HEK293T (cell line): ENCODE measurements at regions not wholly inside any gene's neighbourhood (a gene's known extent, or its start where the extent isn't known, plus 50 kb on each side); places are given as distances from the start of the nearest gene placed in this dataset.

Experiments used
- ARNT ChIP-seq: fragments of 450-650 bp; IDR thresholded peaks from 2 replicates; pipeline ENCODE4 v1.6.1; 2017; ENCODE audit warnings: mild to moderate bottlenecking
- BHLHE40 ChIP-seq: fragments of 450-650 bp; IDR thresholded peaks from 2 replicates; pipeline ENCODE4 v1.6.1; 2016; ENCODE audit warnings: mild to moderate bottlenecking, moderate library complexity, borderline replicate concordance
- ELF4 ChIP-seq: fragments of 450-650 bp; IDR thresholded peaks from 2 replicates; pipeline ENCODE4 v1.6.1; 2017; ENCODE audit warnings: antibody characterized with exemption
- FOXK2 ChIP-seq: fragments of 450-650 bp; IDR thresholded peaks from 2 replicates; pipeline ENCODE4 v1.6.1; 2016; ENCODE audit warnings: mild to moderate bottlenecking
- FOXM1 ChIP-seq: fragments of 450-650 bp; IDR thresholded peaks from 2 replicates; pipeline ENCODE4 v1.6.1; 2017; ENCODE audit warnings: mild to moderate bottlenecking, borderline replicate concordance
- NFRKB ChIP-seq: fragments of 450-650 bp; IDR thresholded peaks from 2 replicates; pipeline ENCODE4 v1.6.1; 2016; ENCODE audit warnings: mild to moderate bottlenecking, moderate library complexity
- SP1 ChIP-seq: fragments of 450-650 bp; IDR thresholded peaks from 2 replicates; pipeline ENCODE4 v1.6.1; 2017
- SUZ12 ChIP-seq: fragments of 450-650 bp; IDR thresholded peaks from 2 replicates; pipeline ENCODE4 v1.6.1; 2016; ENCODE audit warnings: mild to moderate bottlenecking
- ZNF384 ChIP-seq: fragments of 450-650 bp; IDR thresholded peaks from 2 replicates; pipeline ENCODE4 v1.6.1; 2016
- TF ChIP-seq, protein P1 (sequence below): fragments of 450-650 bp; IDR thresholded peaks from 2 replicates; pipeline ENCODE4 v1.6.1; 2016

DNA sequence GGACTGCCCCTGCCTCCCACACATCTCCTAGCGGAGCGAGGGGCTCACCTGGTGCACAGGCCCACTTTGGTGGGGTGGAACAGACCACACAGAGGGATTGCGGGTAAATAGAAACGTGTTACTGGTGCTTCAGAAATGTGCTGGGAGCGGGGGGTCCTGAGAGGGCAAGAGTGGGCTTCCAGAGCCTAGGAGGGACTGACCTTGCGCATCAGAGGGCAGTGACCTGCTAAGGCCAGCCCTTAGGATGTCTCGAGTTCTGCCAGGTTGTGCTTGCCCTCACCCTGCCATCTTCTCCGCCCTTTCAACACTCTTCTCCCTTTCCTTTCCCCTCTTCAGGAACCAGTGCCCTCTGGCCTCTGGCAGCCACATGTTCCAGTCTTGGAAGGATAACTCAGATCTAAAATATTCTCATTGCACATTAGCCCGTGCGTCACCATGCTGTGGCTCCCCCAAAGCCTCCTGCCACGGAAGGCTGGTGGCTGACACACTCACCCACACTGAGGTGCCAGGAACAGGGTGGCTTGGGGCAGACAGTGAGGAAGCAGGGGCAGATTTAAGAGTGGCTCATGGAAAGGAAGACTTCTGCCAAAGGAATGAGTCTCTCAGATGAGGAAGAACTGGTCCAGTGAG lies 89.6 kb downstream of the MCFD2 start:
- TF ChIP-seq SUZ12: no peak
- no peak for TF ChIP-seq ZNF384
- TF ChIP-seq BHLHE40: no peak
- TF ChIP-seq, protein P1, sequence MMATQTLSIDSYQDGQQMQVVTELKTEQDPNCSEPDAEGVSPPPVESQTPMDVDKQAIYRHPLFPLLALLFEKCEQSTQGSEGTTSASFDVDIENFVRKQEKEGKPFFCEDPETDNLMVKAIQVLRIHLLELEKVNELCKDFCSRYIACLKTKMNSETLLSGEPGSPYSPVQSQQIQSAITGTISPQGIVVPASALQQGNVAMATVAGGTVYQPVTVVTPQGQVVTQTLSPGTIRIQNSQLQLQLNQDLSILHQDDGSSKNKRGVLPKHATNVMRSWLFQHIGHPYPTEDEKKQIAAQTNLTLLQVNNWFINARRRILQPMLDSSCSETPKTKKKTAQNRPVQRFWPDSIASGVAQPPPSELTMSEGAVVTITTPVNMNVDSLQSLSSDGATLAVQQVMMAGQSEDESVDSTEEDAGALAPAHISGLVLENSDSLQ: no peak
- no peak for TF ChIP-seq FOXM1
- TF ChIP-seq NFRKB: no peak
- no peak for TF ChIP-seq ARNT
- TF ChIP-seq FOXK2: no peak
- no peak for TF ChIP-seq ELF4
- TF ChIP-seq SP1: no peak
